GM18499 (cell line): ENCODE measurements at regions not wholly inside any gene's neighbourhood (a gene's known extent, or its start where the extent isn't known, plus 50 kb on each side); places are given as distances from the start of the nearest gene placed in this dataset.
"Not testable (repeated sequence)": the region's sequence is repeated elsewhere in the genome, so short reads cannot be mapped to it uniquely, and the experiment has no call there.

Experiments
- ATAC-seq: cut with Tn5 transposase; IDR thresholded peaks from one replicate; pipeline ENCODE4 v1.9.1; 2021; ENCODE audit warnings: moderate number of reproducible peaks; ENCODE audit not compliant: insufficient read depth, unreplicated experiment

DNA sequence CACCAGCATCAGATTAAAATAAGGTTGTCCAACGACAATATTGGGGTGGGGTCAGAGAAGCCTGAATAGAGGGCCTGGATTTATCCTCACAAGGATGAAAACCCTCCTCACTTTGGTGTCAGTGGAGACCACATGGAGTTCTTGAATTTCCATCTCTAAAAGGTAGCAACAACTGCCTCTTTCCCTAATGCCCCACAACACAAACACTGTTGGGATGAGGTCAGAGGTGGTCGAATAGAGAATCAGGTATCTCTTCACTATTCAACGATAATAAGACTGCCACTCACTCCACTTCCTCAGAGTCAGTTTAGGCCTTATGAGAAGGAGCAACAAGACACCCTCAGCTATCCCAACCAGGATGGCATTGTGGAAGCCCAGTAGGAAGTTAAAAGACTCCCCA is 596.1 kb downstream of the HTR1B start:
- no peak for ATAC-seq

DNA sequence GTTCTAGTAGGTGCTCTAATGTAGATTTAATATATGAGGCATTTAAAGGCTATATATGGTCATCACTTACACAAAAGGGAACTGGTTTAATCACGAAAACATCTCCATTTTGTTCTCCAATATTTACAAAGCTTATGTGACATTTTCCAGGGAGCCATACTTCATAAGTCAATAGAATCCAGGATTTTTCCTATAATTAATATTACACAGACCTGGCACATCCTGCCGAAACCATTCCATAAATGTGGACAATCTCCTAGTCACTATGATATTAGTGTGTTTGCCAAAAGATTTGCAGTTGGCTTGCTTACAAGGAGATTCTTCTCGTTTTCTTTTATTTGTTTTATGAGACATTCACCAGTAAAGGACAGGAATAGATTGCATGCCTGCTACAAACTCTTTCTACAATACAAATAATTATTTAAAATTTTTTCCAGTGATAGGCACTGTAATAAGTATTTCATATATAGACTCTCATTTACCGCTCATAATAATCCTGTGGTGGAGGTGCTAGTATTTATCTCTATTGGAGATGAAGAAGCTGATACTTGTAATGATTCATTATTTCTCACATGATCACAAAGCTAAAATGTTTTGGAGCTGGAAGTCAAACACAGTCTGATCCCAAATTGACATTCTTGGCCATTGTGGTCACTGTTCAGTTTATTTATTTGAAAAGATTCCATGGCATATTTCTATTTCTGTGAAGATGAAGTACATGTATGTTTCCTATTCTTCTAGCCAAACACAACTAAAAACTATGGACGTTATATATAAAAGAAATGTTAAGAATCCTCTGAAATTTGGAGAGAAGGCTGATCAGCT is 597.0 kb downstream of the HTR1B start:
- no peak for ATAC-seq

DNA sequence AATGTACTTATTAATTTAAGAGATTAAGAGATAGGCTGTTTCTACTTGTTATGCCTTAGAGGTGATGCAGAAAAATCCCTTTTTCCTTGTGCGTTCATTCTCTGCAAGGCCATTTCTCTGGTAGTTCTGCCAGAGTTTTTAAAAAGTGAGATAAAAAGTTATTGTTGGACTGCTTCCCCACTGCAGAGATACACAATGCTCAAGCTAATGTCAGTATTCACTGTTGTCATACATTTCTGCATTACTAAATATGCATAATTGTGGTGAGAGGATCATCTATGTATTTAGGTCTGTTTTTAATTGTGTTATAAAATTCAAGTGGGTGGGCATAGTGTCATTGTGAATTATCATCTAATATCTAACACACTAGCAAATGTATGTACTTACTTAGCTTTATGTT is 600.4 kb downstream of the HTR1B start:
- ATAC-seq: no peak

GRCh38 chr6:76861403-76861802 is 601.9 kb downstream of the HTR1B start:
- ATAC-seq: peak; percentile 78

DNA sequence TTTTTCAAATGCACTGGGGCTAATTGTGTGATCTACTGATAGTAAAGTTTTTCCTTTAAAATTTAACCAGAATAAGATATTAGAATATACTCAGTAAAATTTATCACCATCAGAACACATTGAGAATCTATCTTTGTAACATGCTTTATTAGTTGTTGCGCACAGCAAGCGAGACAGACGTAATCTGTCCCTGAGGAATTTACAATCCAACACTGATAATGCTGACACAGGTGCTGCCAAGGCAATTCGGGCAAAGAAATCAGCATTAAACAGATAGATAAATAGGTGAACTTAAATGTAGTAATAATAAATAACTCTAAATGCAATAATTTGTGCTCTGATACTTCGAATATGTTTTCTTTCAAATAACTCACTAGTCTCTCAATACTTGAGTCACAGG is 607.2 kb downstream of the HTR1B start:
- no peak for ATAC-seq

DNA sequence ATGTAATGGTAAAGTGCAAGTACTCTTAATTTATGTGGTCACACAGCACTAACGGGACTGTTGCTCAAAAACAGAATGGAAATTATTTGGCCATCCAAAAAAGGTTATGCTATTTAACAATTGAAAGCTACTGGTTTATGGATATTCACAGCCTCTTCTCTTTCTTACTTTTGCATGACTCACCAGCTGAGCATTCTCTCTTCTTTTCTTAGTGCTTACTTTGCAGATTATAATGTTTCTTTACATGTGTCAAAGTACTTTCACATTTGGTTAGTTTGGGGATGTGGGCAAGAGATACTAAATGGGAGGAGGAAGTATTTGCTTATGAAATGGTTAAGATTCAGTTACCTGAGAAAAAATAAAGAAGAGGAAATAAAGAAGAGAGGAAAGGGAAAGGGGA is 610.5 kb downstream of the HTR1B start:
- ATAC-seq: no peak

GRCh38 chr6:76849274-76849970 is 613.9 kb downstream of the HTR1B start:
- ATAC-seq: not testable (repeated sequence)

DNA sequence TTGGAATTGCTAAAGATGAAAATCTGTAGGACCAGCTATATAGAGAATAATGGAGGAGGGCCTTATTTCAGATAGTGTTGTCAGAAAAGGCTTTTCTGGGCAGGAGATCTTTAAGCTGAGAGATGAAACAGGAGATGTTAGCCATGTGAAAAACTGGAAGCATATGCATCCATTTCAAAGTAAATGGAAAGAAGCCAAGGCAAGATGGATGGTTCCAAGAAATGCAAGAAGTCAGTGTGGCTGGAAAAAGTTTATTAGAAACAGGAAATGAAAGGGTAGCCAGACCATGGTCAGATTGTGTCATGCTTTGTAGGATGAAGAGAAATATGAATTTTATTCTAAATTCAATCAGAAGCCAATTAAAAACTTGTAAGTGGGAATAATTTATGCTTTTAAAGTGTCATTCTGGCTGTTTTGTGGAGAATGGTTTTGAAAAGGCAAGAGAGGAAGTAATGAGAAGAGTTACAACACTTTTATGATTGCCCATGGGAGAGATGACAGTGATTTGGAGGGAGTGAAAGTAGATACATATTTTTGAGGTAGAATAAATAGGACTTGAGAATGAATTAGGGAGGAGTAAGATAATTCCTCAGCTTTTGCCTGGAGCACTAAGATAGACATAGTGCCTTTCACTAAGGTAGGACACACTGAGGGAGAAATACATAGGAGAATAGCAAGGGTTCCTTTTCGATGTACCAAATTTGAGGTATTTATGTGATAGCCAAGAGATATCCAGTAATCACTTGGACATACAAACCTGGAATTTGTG is 620.1 kb downstream of the HTR1B start:
- no peak for ATAC-seq

- ATAC-seq: no peak
These were observed 622.4 kb downstream of the HTR1B start for GRCh38 chr6:76840865-76841264.

GRCh38 chr6:76840041-76840745 is 623.1 kb downstream of the HTR1B start:
- no peak for ATAC-seq

GRCh38 chr6:76839505-76839904 is 623.8 kb downstream of the HTR1B start:
- ATAC-seq: no peak

DNA sequence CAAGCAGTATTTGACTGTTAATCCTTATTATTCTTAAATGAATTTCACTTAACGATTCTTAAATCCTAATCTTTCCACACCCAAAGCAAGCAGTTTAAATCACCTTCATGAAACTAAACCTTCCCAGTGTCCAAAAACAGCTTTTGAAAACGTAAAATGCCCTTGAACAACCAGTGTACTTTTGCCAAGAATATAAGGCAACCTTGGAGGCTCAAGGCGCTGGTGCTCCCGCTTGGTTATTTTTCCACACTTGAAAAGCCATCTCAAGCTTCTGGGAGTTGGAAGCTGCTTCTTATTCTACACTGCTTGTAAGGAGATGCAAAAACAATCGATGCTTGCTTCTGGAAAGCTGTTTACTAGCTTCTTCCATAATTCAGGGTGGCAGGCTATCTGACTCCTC is 625.7 kb downstream of the HTR1B start:
- no peak for ATAC-seq

- ATAC-seq: no peak
These were observed 627.6 kb downstream of the HTR1B start for GRCh38 chr6:76835695-76836094.

- ATAC-seq: no peak
These were observed 628.0 kb downstream of the HTR1B start for GRCh38 chr6:76835293-76835692.

GRCh38 chr6:76834399-76834798 is 628.9 kb downstream of the HTR1B start:
- ATAC-seq: no peak

DNA sequence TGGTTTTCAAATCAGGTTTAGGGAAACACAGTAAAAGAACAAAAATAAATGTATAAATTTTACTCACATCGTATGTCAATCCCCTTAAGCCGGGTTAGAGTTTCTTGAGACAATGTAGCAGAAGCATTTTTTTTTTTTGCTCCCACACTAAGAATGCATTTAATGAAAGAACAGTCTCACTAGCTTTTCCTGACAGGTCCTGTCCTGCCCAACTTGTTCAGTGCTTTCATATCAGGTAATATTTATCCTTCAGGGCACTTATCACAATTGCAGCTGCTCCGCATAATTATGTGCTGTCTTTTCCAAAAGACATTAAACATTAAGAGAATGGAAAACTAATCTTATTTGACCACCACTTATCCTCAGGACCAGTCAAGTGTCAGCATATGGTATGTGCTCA is 632.0 kb downstream of the HTR1B start:
- ATAC-seq: no peak

DNA sequence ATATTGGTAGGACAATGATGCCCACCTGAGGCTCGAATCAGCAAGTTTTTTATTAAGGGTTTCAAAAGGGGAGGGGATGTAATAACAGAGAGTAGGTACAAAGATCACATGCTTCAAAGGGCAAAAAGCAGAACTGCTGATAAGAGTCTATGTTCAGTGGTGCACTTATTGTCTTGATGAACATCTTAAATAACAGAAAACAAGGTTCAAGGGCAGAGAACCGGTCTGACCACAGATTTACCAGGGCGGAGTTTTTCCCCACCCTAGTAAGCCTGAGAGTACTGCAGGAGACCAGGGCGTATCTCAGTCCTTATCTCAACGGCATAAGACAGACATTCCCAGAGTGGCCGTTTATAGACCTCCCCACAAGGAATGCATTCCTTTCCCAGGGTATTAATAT is 639.7 kb downstream of the HTR1B start:
- ATAC-seq: not testable (repeated sequence)

DNA sequence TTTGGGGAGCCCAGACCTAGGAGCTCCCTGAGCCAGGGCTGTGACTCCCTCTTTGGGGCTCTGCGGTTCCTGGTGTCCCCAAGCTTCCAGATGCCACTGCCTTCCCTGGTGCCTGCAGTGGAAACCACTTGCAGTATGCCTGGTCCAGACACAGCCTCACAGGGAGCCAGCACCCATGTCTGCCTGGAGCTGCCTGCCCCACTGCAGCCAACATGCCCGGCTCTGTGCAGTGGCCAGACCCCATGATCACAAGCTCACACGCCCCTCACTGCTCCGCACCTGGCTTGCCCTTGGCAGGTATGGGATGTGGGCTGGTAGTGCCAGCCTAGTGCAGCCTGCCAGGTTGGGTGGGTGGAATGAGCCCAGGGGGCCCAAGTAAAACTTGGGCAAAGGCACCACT is 644.8 kb downstream of the HTR1B start:
- ATAC-seq: no peak

- ATAC-seq: no peak
These were observed 645.9 kb downstream of the HTR1B start for GRCh38 chr6:76817429-76817828.
